ENCODE measurements at regions not wholly inside any gene's neighbourhood (a gene's known extent, or its start where the extent isn't known, plus 50 kb on each side); places are given as distances from the start of the nearest gene placed in this dataset.

DNA sequence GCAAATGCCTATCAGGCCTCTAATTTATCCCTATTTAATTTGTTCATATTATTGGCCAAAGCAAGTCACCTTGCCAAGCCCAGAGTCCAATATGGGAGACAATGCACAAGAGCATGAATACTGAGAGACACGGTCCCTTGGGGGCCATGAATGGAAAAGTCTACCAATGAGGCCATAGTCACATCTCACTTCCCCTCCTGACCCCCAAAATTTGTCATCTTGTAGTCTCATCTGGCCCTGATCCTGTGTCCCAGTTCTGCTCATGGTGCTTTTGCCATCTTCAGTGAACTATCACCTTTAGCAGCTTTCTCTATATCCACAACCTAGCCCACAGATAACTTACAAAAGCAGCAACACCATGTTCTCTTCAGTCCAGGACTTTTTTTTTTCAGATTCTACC, 302.7 kb upstream of the MGAT5 start (continued):
- no peak for TF ChIP-seq TEAD4 (IDR thresholded peaks at IDR 0.05; ENCODE audit: low read depth, low read length)

- TF ChIP-seq CEBPB (IDR thresholded peaks at IDR 0.05; ENCODE audit: low read depth, low read length) (no peak), TBP (IDR thresholded peaks at IDR 0.05; ENCODE audit: low read depth, low read length) (no peak), NANOG (IDR thresholded peaks at IDR 0.05; ENCODE audit: insufficient read depth, low read depth, low read length, poor library complexity, severe bottlenecking) (no peak), JUN (IDR thresholded peaks at IDR 0.05; ENCODE audit: low read depth, low read length) (no peak), SUZ12 (IDR thresholded peaks at IDR 0.05; ENCODE audit: low read length) (no peak)
- no peak overlapping the region for H4K8ac ChIP-seq (ENCODE audit: extremely low read depth, insufficient read depth, low read length)
- H3K36me3 ChIP-seq (ENCODE audit: control insufficient read depth in 2 of 4, insufficient read depth in 4 of 4, low read length in 3 of 4): no peaks in the 10 kb centered on the region
- H3K4ac ChIP-seq (replicated peaks; ENCODE audit: insufficient read length, low read depth, low read length): no peak overlapping the region
- no peak overlapping the region for H3K4me3 ChIP-seq (ENCODE audit: extremely low read depth in 1 of 4, insufficient read depth in 2 of 4, low read depth in 3 of 4, low read length in 4 of 4)
- no peak overlapping the region for H2BK15ac ChIP-seq (ENCODE audit: low read length)
- H2BK120ac ChIP-seq (replicated peaks; ENCODE audit: low read depth, low read length): no peak overlapping the region
- H3K27ac ChIP-seq (ENCODE audit: low read depth, low read length): no peak overlapping the region
- H3K9ac ChIP-seq (replicated peaks in 1 of 4; ENCODE audit: extremely low read depth in 1 of 4, low read depth in 3 of 4, low read length in 3 of 4): no peak overlapping the region
- DNase-seq (ENCODE audit: low read depth in 1 of 2, low spot score in 2 of 2) (no peak), FAIRE-seq (no peak)
- ChIA-PET POLR2A (ENCODE audit: partially characterized antibody) (no interaction called here), CTCF (ENCODE audit: partially characterized antibody) (no interaction called here)
- no peak overlapping the region for H2BK12ac ChIP-seq (ENCODE audit: low read depth, low read length)
- no peaks in the 10 kb centered on the region for H3K79me2 ChIP-seq (ENCODE audit: control insufficient read depth in 1 of 2, insufficient read depth in 2 of 2, low read length in 2 of 2)
- H3K23me2 ChIP-seq (ENCODE audit: low read depth, low read length): no peaks in the 10 kb centered on the region
- no peak overlapping the region for H2AK5ac ChIP-seq (ENCODE audit: low read depth, low read length)
- no peaks in the 10 kb centered on the region for H3K79me1 ChIP-seq (ENCODE audit: low read depth, low read length)
- H3K14ac ChIP-seq (ENCODE audit: insufficient read length): no peak overlapping the region
- H2BK20ac ChIP-seq (ENCODE audit: low read length): no peak overlapping the region
- H4K20me1 ChIP-seq (replicated peaks in 1 of 2; ENCODE audit: control insufficient read depth in 1 of 2, insufficient read depth in 2 of 2, low read length in 2 of 2): no peaks in the 10 kb centered on the region
- WGBS, 2 experiments (ENCODE audit: extremely low coverage in 1 of 2, insufficient coverage in 1 of 2, insufficient read length in 1 of 2, insufficient replicate concordance in 2 of 2, low coverage in 1 of 2, low lambda C conversion rate in 2 of 2, missing lambda C conversion rate in 1 of 2): 88% methylated on average over 2 of the region's 2 CpGs; no CpG with 5 or more reads in 1 of the 2 experiments
- no peak overlapping the region for H4K91ac ChIP-seq (replicated peaks; ENCODE audit: insufficient read length, low read length)
- H4K5ac ChIP-seq (ENCODE audit: insufficient read length, low read depth, low read length): no peak overlapping the region
- no peaks in the 10 kb centered on the region for H3K27me3 ChIP-seq (replicated peaks in 1 of 4; ENCODE audit: control insufficient read depth in 3 of 4, extremely low read depth in 1 of 4, insufficient read depth in 3 of 4, low read length in 3 of 4)
- no peak overlapping the region for H2BK5ac ChIP-seq (ENCODE audit: low read depth, low read length)
- H3K4me2 ChIP-seq (ENCODE audit: insufficient read depth in 1 of 2, low read depth in 2 of 2, low read length in 2 of 2): no peak overlapping the region
- no peak overlapping the region for H3K18ac ChIP-seq (ENCODE audit: extremely low read depth, low read length)
- no peak overlapping the region for H2AFZ ChIP-seq (ENCODE audit: low read length)
- H3K4me1 ChIP-seq (replicated peaks in 1 of 4; ENCODE audit: control insufficient read depth in 3 of 4, insufficient read depth in 4 of 4, low read length in 3 of 4): no peaks in the 10 kb centered on the region
- no peaks in the 10 kb centered on the region; a peak in 1 of 4 replicates for H3K9me3 ChIP-seq (ENCODE audit: insufficient read depth in 2 of 2, low read depth in 1 of 2, low read length in 1 of 2)
- no peak overlapping the region for H3K23ac ChIP-seq (ENCODE audit: insufficient read length)
- H3K56ac ChIP-seq (replicated peaks; ENCODE audit: insufficient read length, low read depth, low read length): no peak overlapping the region
Observed at GRCh38 chr2:133952420-133952819, 301.5 kb upstream of the MGAT5 start.

Measured in H1 (cell line).